HEK293 (cell line): ENCODE measurements at regions not wholly inside any gene's neighbourhood (a gene's known extent, or its start where the extent isn't known, plus 50 kb on each side); places are given as distances from the start of the nearest gene placed in this dataset.

Experiments used
- CTCF ChIA-PET: fragments of 350-600 bp; formaldehyde crosslinking; extraction: SDS; loops from one replicate; lab custom pipeline; 2021; ENCODE audit warnings: antibody characterized with exemption; lab: Yijun Ruan, JAX
- POLR2A ChIA-PET: fragments of 300-600 bp; formaldehyde crosslinking; extraction: SDS; loops from one replicate; lab custom pipeline; 2020; ENCODE audit warnings: antibody characterized with exemption, inconsistent platforms; lab: Yijun Ruan, JAX
- H3K27ac ChIP-seq: fragments of 200-500 bp; sonication (Bioruptor generic); 2 replicates; pipeline ENCODE4 v1.5.1; 2014; ENCODE audit warnings: low read depth, low read length, control low read depth, inconsistent platforms; ENCODE audit errors: extremely low read depth
- H3K36me3 ChIP-seq, 2 experiments: fragments of 200-500 bp in 1 of 2; sonication (Bioruptor generic) in 1 of 2; 1 replicate in 1 of 2; 2 replicates in 1 of 2; pipeline ENCODE4 v1.5.1; 2014 to 2017; ENCODE audit warnings: inconsistent platforms in 2 of 2, low read length in 2 of 2; ENCODE audit not compliant: control insufficient read depth in 2 of 2, insufficient read depth in 1 of 2
- H3K4me1 ChIP-seq: fragments of 200-500 bp; sonication (Bioruptor generic); 2 replicates; pipeline ENCODE4 v1.5.1; 2014; ENCODE audit warnings: mild to moderate bottlenecking, low read length, inconsistent platforms; ENCODE audit not compliant: control insufficient read depth, insufficient read depth
- H3K4me3 ChIP-seq: 2 replicates; pipeline ENCODE4 v1.5.1; 2011; ENCODE audit warnings: low read depth, mild to moderate bottlenecking, control low read depth, low read length, moderate library complexity
- H3K9me3 ChIP-seq: fragments of 200-500 bp; sonication (Bioruptor generic); 2 replicates; pipeline ENCODE4 v1.5.1; 2014; ENCODE audit warnings: low read depth, low read length, inconsistent platforms; ENCODE audit not compliant: control insufficient read depth, insufficient read depth
- FEZF1 ChIP-seq: fragments of 450-650 bp; formaldehyde crosslinking; IDR thresholded peaks from 2 replicates; pipeline ENCODE4 v1.5.1; 2016; ENCODE audit warnings: missing biosample characterization, missing genetic modification characterization
- HOXD13 ChIP-seq: sonication (generic); formaldehyde crosslinking; IDR thresholded peaks from 2 replicates; pipeline ENCODE4 v1.8.0; 2022; ENCODE audit warnings: missing genetic modification reagents, borderline replicate concordance
- ZBTB48 ChIP-seq: fragments of 450-650 bp; formaldehyde crosslinking; IDR thresholded peaks from 2 replicates; pipeline ENCODE4 v1.5.1; 2016; ENCODE audit warnings: missing biosample characterization, missing genetic modification characterization
- ZBTB8A ChIP-seq: fragments of 450-650 bp; formaldehyde crosslinking; IDR thresholded peaks from 2 replicates; pipeline ENCODE4 v1.5.1; 2016; ENCODE audit warnings: missing biosample characterization, missing genetic modification characterization
- ZFP69B ChIP-seq: fragments of 450-650 bp; formaldehyde crosslinking; IDR thresholded peaks from 2 replicates; pipeline ENCODE4 v1.5.1; 2016; ENCODE audit warnings: missing biosample characterization, missing genetic modification characterization
- ZNF184 ChIP-seq: fragments of 450-650 bp; IDR thresholded peaks from 2 replicates; pipeline ENCODE4 v1.5.1; 2018; ENCODE audit warnings: missing biosample characterization, mild to moderate bottlenecking, missing genetic modification characterization
- ZNF24 ChIP-seq: fragments of 450-650 bp; formaldehyde crosslinking; IDR thresholded peaks from 2 replicates; pipeline ENCODE4 v1.5.1; 2016; ENCODE audit warnings: missing biosample characterization, missing genetic modification characterization
- ZNF280D ChIP-seq: fragments of 450-650 bp; formaldehyde crosslinking; IDR thresholded peaks from 2 replicates; pipeline ENCODE4 v1.5.1; 2016; ENCODE audit warnings: missing biosample characterization, missing genetic modification characterization
- ZNF292 ChIP-seq: fragments of 450-650 bp; formaldehyde crosslinking; IDR thresholded peaks from 2 replicates; pipeline ENCODE4 v1.5.1; 2016; ENCODE audit warnings: low read depth, missing biosample characterization, missing genetic modification characterization, borderline replicate concordance
- ZNF311 ChIP-seq: fragments of 450-650 bp; formaldehyde crosslinking; IDR thresholded peaks from 2 replicates; pipeline ENCODE4 v1.5.1; 2017; ENCODE audit warnings: missing biosample characterization, missing genetic modification characterization, borderline replicate concordance
- ZNF423 ChIP-seq: fragments of 450-650 bp; formaldehyde crosslinking; IDR thresholded peaks from 2 replicates; pipeline ENCODE4 v1.5.1; 2016; ENCODE audit warnings: missing biosample characterization, missing genetic modification characterization
- ZNF510 ChIP-seq: fragments of 450-650 bp; formaldehyde crosslinking; IDR thresholded peaks from 2 replicates; pipeline ENCODE4 v1.5.1; 2018; ENCODE audit warnings: mild to moderate bottlenecking, missing genetic modification characterization, missing biosample characterization; ENCODE audit not compliant: insufficient replicate concordance
- ZNF514 ChIP-seq: fragments of 450-650 bp; formaldehyde crosslinking; IDR thresholded peaks from 2 replicates; pipeline ENCODE4 v1.5.1; 2016; ENCODE audit warnings: missing biosample characterization, missing genetic modification characterization
- ZNF529 ChIP-seq: fragments of 450-650 bp; formaldehyde crosslinking; IDR thresholded peaks from 2 replicates; pipeline ENCODE4 v1.5.1; 2017; ENCODE audit warnings: missing genetic modification characterization, missing biosample characterization; ENCODE audit not compliant: insufficient replicate concordance
- ZNF629 ChIP-seq: fragments of 450-650 bp; formaldehyde crosslinking; IDR thresholded peaks from 2 replicates; pipeline ENCODE4 v1.5.1; 2017; ENCODE audit warnings: missing biosample characterization, missing genetic modification characterization
- ZNF658 ChIP-seq: fragments of 450-650 bp; formaldehyde crosslinking; IDR thresholded peaks from 2 replicates; pipeline ENCODE4; 2016; ENCODE audit warnings: missing biosample characterization, missing genetic modification characterization
- ZNF660 ChIP-seq: fragments of 450-650 bp; IDR thresholded peaks from 2 replicates; pipeline ENCODE4 v1.5.1; 2018; ENCODE audit warnings: missing biosample characterization, mild to moderate bottlenecking, missing genetic modification characterization
- ZNF664 ChIP-seq: fragments of 450-650 bp; formaldehyde crosslinking; IDR thresholded peaks from 2 replicates; pipeline ENCODE4 v1.5.1; 2016; ENCODE audit warnings: missing biosample characterization, missing genetic modification characterization
- ZSCAN16 ChIP-seq: fragments of 450-650 bp; formaldehyde crosslinking; IDR thresholded peaks from 2 replicates; pipeline ENCODE4 v1.5.1; 2016; ENCODE audit warnings: missing biosample characterization, missing genetic modification characterization
- ZSCAN30 ChIP-seq: fragments of 450-650 bp; IDR thresholded peaks from 2 replicates; pipeline ENCODE4 v1.5.1; 2018; ENCODE audit warnings: missing biosample characterization, mild to moderate bottlenecking, missing genetic modification characterization, moderate library complexity
- ZXDB ChIP-seq: fragments of 450-650 bp; formaldehyde crosslinking; IDR thresholded peaks from 2 replicates; pipeline ENCODE4 v1.5.1; 2016; ENCODE audit warnings: missing biosample characterization, missing genetic modification characterization

- no peaks in the 10 kb centered on the region for H3K4me1 ChIP-seq
- no peak overlapping the region for H3K4me3 ChIP-seq
- H3K27ac ChIP-seq = no peak overlapping the region
- ChIA-PET CTCF (no interaction called here), POLR2A (no interaction called here)
- TF ChIP-seq ZSCAN30 (tag by site-specific recombination) = no peak
- TF ChIP-seq ZNF629 = no peak
- no peak for TF ChIP-seq FEZF1 (tag by site-specific recombination)
- no peak for TF ChIP-seq ZNF280D
- H3K36me3 ChIP-seq = no peaks in the 10 kb centered on the region
- H3K9me3 ChIP-seq = no peaks in the 10 kb centered on the region
Observed at GRCh38 chr5:114744406-114744805, 382.5 kb downstream of the KCNN2 start.

- ChIA-PET POLR2A (no interaction called here), CTCF (no interaction called here)
- H3K4me1 ChIP-seq = no peaks in the 10 kb centered on the region
- no peaks in the 10 kb centered on the region for H3K36me3 ChIP-seq
- no peak for TF ChIP-seq HOXD13 (CRISPR knock-in tag)
- TF ChIP-seq ZNF24 (tag by site-specific recombination) = no peak
- no peak for TF ChIP-seq ZNF311
- TF ChIP-seq ZBTB8A (tag by site-specific recombination) = no peak
- no peak for TF ChIP-seq ZNF664 (tag by site-specific recombination)
- no peak overlapping the region for H3K4me3 ChIP-seq
- H3K9me3 ChIP-seq = no peaks in the 10 kb centered on the region
- no peak overlapping the region for H3K27ac ChIP-seq
Observed at GRCh38 chr5:114734238-114734637, 372.4 kb downstream of the KCNN2 start.

- ChIA-PET CTCF (no interaction called here), POLR2A (no interaction called here)
- no peaks in the 10 kb centered on the region for H3K9me3 ChIP-seq
- TF ChIP-seq ZNF292 (tag by site-specific recombination) (no peak), ZXDB (no peak), ZFP69B (tag by site-specific recombination) (no peak), ZNF660 (tag by site-specific recombination) (no peak), ZNF423 (tag by site-specific recombination) (no peak), ZBTB8A (tag by site-specific recombination) (no peak), HOXD13 (CRISPR knock-in tag) (no peak), ZSCAN16 (tag by site-specific recombination) (no peak), ZNF658 (no peak), ZNF514 (no peak), ZNF184 (tag by site-specific recombination) (no peak)
- H3K4me1 ChIP-seq = no peaks in the 10 kb centered on the region
- no peak overlapping the region for H3K4me3 ChIP-seq
- H3K27ac ChIP-seq = no peak overlapping the region
- H3K36me3 ChIP-seq = no peaks in the 10 kb centered on the region
Observed at GRCh38 chr5:114729986-114730385, 368.1 kb downstream of the KCNN2 start.

GRCh38 chr5:114727358-114727757, 365.5 kb downstream of the KCNN2 start:
- Histone ChIP-seq H3K4me1 (no peaks in the 10 kb centered on the region), H3K36me3 (no peaks in the 10 kb centered on the region), H3K27ac (no peak overlapping the region), H3K4me3 (no peak overlapping the region), H3K9me3 (no peaks in the 10 kb centered on the region)
- ChIA-PET POLR2A (no interaction called here), CTCF (no interaction called here)
- TF ChIP-seq ZNF510 (tag by site-specific recombination) = no peak
- no peak for TF ChIP-seq ZBTB48
- no peak for TF ChIP-seq ZNF529 (tag by site-specific recombination)
- no peak for TF ChIP-seq ZNF660 (tag by site-specific recombination)
